ENCODE measurements at regions not wholly inside any gene's neighbourhood (a gene's known extent, or its start where the extent isn't known, plus 50 kb on each side); places are given as distances from the start of the nearest gene placed in this dataset.

GRCh38 chr1:42085596-42085995, 67.6 kb upstream of the GUCA2B start:
- Histone ChIP-seq H3K27me3 (no peaks in the 10 kb centered on the region), H3K27ac (no peak overlapping the region), H2AFZ (no peak overlapping the region), H3K4me2 (peak overlapping the region; percentile 48), H3K4me3 (no peak overlapping the region), H3K4me1 (ENCODE audit: insufficient read depth) (no peaks in the 10 kb centered on the region), H3K79me2 (no peaks in the 10 kb centered on the region), H4K20me1 (ENCODE audit: insufficient read depth, poor library complexity, severe bottlenecking) (no peaks in the 10 kb centered on the region), H3K9me3 (ENCODE audit: low read depth) (peaks cover 9% of the 10 kb centered on the region), H3K9me2 (replicated peaks; ENCODE audit: insufficient read depth) (no peaks in the 10 kb centered on the region), H3K36me3 (replicated peaks; ENCODE audit: insufficient read depth, low read depth) (no peaks in the 10 kb centered on the region)
- DNase-seq (ENCODE audit: low spot score): peak; percentile 39
- WGBS (ENCODE audit: low lambda C conversion rate, missing lambda C conversion rate): 4% methylated on average over 1 of the region's 1 CpG
- TF ChIP-seq EZH2phosphoT487 (IDR thresholded peaks at IDR 0.05; ENCODE audit: low read depth, severe bottlenecking, unreplicated experiment): no peak

GRCh38 chr1:42081475-42081874, 71.7 kb upstream of the GUCA2B start:
- peak; percentile 70 for DNase-seq (ENCODE audit: low spot score)
- 42% methylated on average over 2 of the region's 2 CpGs for WGBS (ENCODE audit: low lambda C conversion rate, missing lambda C conversion rate)
- H2AFZ ChIP-seq: no peak overlapping the region

GRCh38 chr1:42075179-42075578, 78.0 kb upstream of the GUCA2B start:
- Histone ChIP-seq H3K4me3 (no peak overlapping the region), H3K79me2 (no peaks in the 10 kb centered on the region), H3K4me1 (ENCODE audit: insufficient read depth) (no peaks in the 10 kb centered on the region), H3K9me2 (replicated peaks; ENCODE audit: insufficient read depth) (no peaks in the 10 kb centered on the region), H3K36me3 (replicated peaks; ENCODE audit: insufficient read depth, low read depth) (no peaks in the 10 kb centered on the region), H2AFZ (no peak overlapping the region), H3K9me3 (ENCODE audit: low read depth) (no peaks in the 10 kb centered on the region), H3K27me3 (peaks cover 24% of the 10 kb centered on the region), H3K4me2 (no peak overlapping the region), H4K20me1 (ENCODE audit: insufficient read depth, poor library complexity, severe bottlenecking) (no peaks in the 10 kb centered on the region), H3K27ac (no peak overlapping the region)
- WGBS (ENCODE audit: low lambda C conversion rate, missing lambda C conversion rate): 68% methylated on average over 2 of the region's 2 CpGs
- DNase-seq (ENCODE audit: low spot score): no peak
- no peak for TF ChIP-seq EZH2 (IDR thresholded peaks at IDR 0.05; ENCODE audit: borderline replicate concordance)
- no peak for TF ChIP-seq CTCF (IDR thresholded peaks at IDR 0.05; ENCODE audit: poor library complexity)
- TF ChIP-seq EZH2phosphoT487 (IDR thresholded peaks at IDR 0.05; ENCODE audit: low read depth, severe bottlenecking, unreplicated experiment): no peak

More at GRCh38 chr1:42081475-42081874, 71.7 kb upstream of the GUCA2B start:
- no peaks in the 10 kb centered on the region for H4K20me1 ChIP-seq (ENCODE audit: insufficient read depth, poor library complexity, severe bottlenecking)
- H3K79me2 ChIP-seq: no peaks in the 10 kb centered on the region
- H3K4me2 ChIP-seq: no peak overlapping the region
- no peak overlapping the region for H3K27ac ChIP-seq
- no peaks in the 10 kb centered on the region for H3K9me2 ChIP-seq (replicated peaks; ENCODE audit: insufficient read depth)
- TF ChIP-seq CTCF (IDR thresholded peaks at IDR 0.05; ENCODE audit: poor library complexity) (no peak), EZH2 (IDR thresholded peaks at IDR 0.05; ENCODE audit: borderline replicate concordance) (no peak), EZH2phosphoT487 (IDR thresholded peaks at IDR 0.05; ENCODE audit: low read depth, severe bottlenecking, unreplicated experiment) (no peak)
- H3K4me3 ChIP-seq: no peak overlapping the region
- H3K36me3 ChIP-seq (replicated peaks; ENCODE audit: insufficient read depth, low read depth): no peaks in the 10 kb centered on the region
- no peaks in the 10 kb centered on the region for H3K27me3 ChIP-seq
- no peaks in the 10 kb centered on the region for H3K4me1 ChIP-seq (ENCODE audit: insufficient read depth)
- no peaks in the 10 kb centered on the region for H3K9me3 ChIP-seq (ENCODE audit: low read depth)

DNA sequence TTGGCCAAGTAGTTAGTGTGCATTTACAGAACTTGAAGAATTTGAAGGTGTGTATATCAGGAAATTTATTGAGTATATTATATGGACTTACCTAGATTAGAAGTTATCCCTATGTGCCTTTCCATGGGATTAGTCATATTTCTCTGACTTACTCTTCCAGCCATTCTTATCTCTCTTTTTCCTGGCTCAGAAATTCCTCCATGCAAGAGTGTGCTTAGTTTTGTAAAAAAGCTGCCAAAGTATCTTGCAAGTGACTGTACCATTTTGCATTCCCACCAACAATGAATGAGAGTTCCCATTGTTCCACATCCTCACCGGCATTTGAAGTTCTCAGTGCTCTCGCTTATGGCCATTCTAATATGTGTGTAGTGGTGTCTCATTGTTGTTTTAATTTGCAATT, 82.2 kb upstream of the GUCA2B start:
- Histone ChIP-seq H3K4me3 (no peak overlapping the region), H2AFZ (no peak overlapping the region), H4K20me1 (ENCODE audit: insufficient read depth, poor library complexity, severe bottlenecking) (no peaks in the 10 kb centered on the region), H3K9me3 (ENCODE audit: low read depth) (no peaks in the 10 kb centered on the region), H3K4me1 (ENCODE audit: insufficient read depth) (no peaks in the 10 kb centered on the region), H3K79me2 (no peaks in the 10 kb centered on the region), H3K36me3 (replicated peaks; ENCODE audit: insufficient read depth, low read depth) (no peaks in the 10 kb centered on the region), H3K4me2 (no peak overlapping the region), H3K27me3 (peaks cover 35% of the 10 kb centered on the region), H3K9me2 (replicated peaks; ENCODE audit: insufficient read depth) (no peaks in the 10 kb centered on the region), H3K27ac (no peak overlapping the region)
- no peak for DNase-seq (ENCODE audit: low spot score)
- whole genome bisulfite sequencing (ENCODE audit: low lambda C conversion rate, missing lambda C conversion rate): 98% methylated on average over 2 of the region's 2 CpGs
- TF ChIP-seq CTCF (IDR thresholded peaks at IDR 0.05; ENCODE audit: poor library complexity): no peak
- no peak for TF ChIP-seq EZH2 (IDR thresholded peaks at IDR 0.05; ENCODE audit: borderline replicate concordance)
- TF ChIP-seq EZH2phosphoT487 (IDR thresholded peaks at IDR 0.05; ENCODE audit: low read depth, severe bottlenecking, unreplicated experiment): no peak

All from hepatocyte (in vitro differentiated cells).